ENCODE measurements at regions not wholly inside any gene's neighbourhood (a gene's known extent, or its start where the extent isn't known, plus 50 kb on each side); places are given as distances from the start of the nearest gene placed in this dataset.

- Mint-ChIP-seq H3K9me3 (no peaks in the 10 kb centered on the region), H3K36me3 (no peaks in the 10 kb centered on the region), H3K4me1 (no peaks in the 10 kb centered on the region), H3K27me3 (ENCODE audit: insufficient read depth, low read depth) (no peaks in the 10 kb centered on the region), H3K4me3 (no peak overlapping the region), H3K27ac (no peak overlapping the region)
- Histone ChIP-seq H3K27me3 (no peaks in the 10 kb centered on the region), H2AFZ (replicated peaks) (no peak overlapping the region), H3F3A (ENCODE audit: low read depth) (no peaks in the 10 kb centered on the region), H4K20me1 (ENCODE audit: low read depth) (no peaks in the 10 kb centered on the region), H3K27ac (no peak overlapping the region), H3K4me3 (no peak overlapping the region), H3K79me2 (ENCODE audit: low read depth) (no peaks in the 10 kb centered on the region), H3K9ac (no peak overlapping the region), H3K9me3 (ENCODE audit: low read depth) (no peaks in the 10 kb centered on the region), H3K4me2 (no peak overlapping the region), H3K36me3 (no peaks in the 10 kb centered on the region), H3K4me1 (no peaks in the 10 kb centered on the region)
- TF ChIP-seq, protein P1, sequence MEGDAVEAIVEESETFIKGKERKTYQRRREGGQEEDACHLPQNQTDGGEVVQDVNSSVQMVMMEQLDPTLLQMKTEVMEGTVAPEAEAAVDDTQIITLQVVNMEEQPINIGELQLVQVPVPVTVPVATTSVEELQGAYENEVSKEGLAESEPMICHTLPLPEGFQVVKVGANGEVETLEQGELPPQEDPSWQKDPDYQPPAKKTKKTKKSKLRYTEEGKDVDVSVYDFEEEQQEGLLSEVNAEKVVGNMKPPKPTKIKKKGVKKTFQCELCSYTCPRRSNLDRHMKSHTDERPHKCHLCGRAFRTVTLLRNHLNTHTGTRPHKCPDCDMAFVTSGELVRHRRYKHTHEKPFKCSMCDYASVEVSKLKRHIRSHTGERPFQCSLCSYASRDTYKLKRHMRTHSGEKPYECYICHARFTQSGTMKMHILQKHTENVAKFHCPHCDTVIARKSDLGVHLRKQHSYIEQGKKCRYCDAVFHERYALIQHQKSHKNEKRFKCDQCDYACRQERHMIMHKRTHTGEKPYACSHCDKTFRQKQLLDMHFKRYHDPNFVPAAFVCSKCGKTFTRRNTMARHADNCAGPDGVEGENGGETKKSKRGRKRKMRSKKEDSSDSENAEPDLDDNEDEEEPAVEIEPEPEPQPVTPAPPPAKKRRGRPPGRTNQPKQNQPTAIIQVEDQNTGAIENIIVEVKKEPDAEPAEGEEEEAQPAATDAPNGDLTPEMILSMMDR (IDR thresholded peaks at IDR 0.05): no peak
- DNase-seq (ENCODE audit: low spot score): no peak
These were observed 442.5 kb upstream of the PKDCC start for GRCh38 chr2:41605311-41605710.

GRCh38 chr2:41605914-41606313 is 441.9 kb upstream of the PKDCC start:
- Histone ChIP-seq H3K27ac (no peak overlapping the region), H3K4me2 (no peak overlapping the region), H3K27me3 (no peaks in the 10 kb centered on the region), H3K4me1 (no peaks in the 10 kb centered on the region), H2AFZ (replicated peaks) (no peak overlapping the region), H3F3A (ENCODE audit: low read depth) (no peaks in the 10 kb centered on the region), H3K4me3 (no peak overlapping the region), H3K9me3 (ENCODE audit: low read depth) (no peaks in the 10 kb centered on the region), H4K20me1 (ENCODE audit: low read depth) (no peaks in the 10 kb centered on the region), H3K79me2 (ENCODE audit: low read depth) (no peaks in the 10 kb centered on the region), H3K36me3 (no peaks in the 10 kb centered on the region), H3K9ac (no peak overlapping the region)
- Mint-ChIP-seq H3K27me3 (ENCODE audit: insufficient read depth, low read depth) (no peaks in the 10 kb centered on the region), H3K9me3 (no peaks in the 10 kb centered on the region), H3K4me1 (no peaks in the 10 kb centered on the region), H3K27ac (no peak overlapping the region), H3K4me3 (no peak overlapping the region), H3K36me3 (no peaks in the 10 kb centered on the region)
- TF ChIP-seq, protein P1 (IDR thresholded peaks at IDR 0.05): no peak
- no peak for TF ChIP-seq EZH2phosphoT487 (IDR thresholded peaks at IDR 0.05)
- DNase-seq (ENCODE audit: low spot score): no peak

DNA sequence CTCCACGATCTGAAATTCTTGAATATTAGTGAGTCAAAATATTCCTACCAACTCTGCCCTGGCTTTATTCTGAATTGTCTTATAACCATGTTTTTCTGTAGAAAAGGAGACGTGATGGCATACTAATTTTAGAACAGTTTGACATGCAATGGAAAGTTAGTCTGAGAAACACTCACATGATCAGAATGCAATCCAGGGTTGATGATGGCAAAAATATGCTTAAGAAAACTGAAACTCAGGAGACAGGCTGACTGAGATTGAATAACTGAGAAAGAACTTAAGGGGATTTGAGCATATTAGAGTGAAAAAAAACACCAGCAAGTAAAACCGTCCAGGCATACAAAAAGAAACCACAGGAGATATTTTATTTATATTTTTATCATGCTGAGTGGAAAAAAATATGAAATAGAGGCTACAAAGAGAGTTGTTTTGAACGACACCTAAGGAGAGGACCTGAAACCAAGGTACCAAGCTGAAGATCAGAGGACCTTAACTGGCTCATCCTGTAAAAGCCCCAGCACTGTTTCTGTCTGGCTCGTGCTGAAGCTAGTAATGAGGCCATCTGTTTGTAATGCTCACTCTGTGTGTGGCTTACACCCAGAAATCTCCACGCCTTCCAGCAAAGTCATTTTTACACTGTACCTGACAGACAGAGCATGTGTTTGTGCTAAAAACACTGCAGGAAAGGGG is 437.2 kb upstream of the PKDCC start:
- no peak overlapping the region for H2AFZ ChIP-seq (replicated peaks)
- no peak overlapping the region for H3K9ac ChIP-seq
- H3F3A ChIP-seq (ENCODE audit: low read depth): no peaks in the 10 kb centered on the region
- H3K36me3 ChIP-seq: no peaks in the 10 kb centered on the region
- no peaks in the 10 kb centered on the region for H3K4me1 Mint-ChIP-seq
- no peaks in the 10 kb centered on the region for H3K9me3 ChIP-seq (ENCODE audit: low read depth)
- no peak overlapping the region for H3K27ac ChIP-seq
- no peaks in the 10 kb centered on the region for H3K27me3 ChIP-seq
- H3K27ac Mint-ChIP-seq: no peak overlapping the region
- no peak for DNase-seq (ENCODE audit: low spot score)
- H3K27me3 Mint-ChIP-seq (ENCODE audit: insufficient read depth, low read depth): no peaks in the 10 kb centered on the region
- H3K4me3 Mint-ChIP-seq: no peak overlapping the region
- H3K36me3 Mint-ChIP-seq: no peaks in the 10 kb centered on the region
- H3K4me2 ChIP-seq: no peak overlapping the region
- no peak for TF ChIP-seq EZH2phosphoT487 (IDR thresholded peaks at IDR 0.05)
- TF ChIP-seq, protein P1 (IDR thresholded peaks at IDR 0.05): no peak
- no peak for TF ChIP-seq EZH2 (IDR thresholded peaks at IDR 0.05)
- H3K9me3 Mint-ChIP-seq: no peaks in the 10 kb centered on the region
- no peaks in the 10 kb centered on the region for H3K4me1 ChIP-seq
- H3K79me2 ChIP-seq (ENCODE audit: low read depth): no peaks in the 10 kb centered on the region
- no peaks in the 10 kb centered on the region for H4K20me1 ChIP-seq (ENCODE audit: low read depth)
- H3K4me3 ChIP-seq: no peak overlapping the region

Data from neural progenitor cell (in vitro differentiated cells).